PC-3 (cell line): ENCODE measurements at regions not wholly inside any gene's neighbourhood (a gene's known extent, or its start where the extent isn't known, plus 50 kb on each side); places are given as distances from the start of the nearest gene placed in this dataset.

Experiments used
- ATAC-seq: fragments of 200-7000 bp; cut with Tn5 transposase; 2 replicates; pipeline ENCODE4 v1.9.1; 2020; ENCODE audit warnings: mild to moderate bottlenecking, moderate library complexity
- BruUV-seq: library from RNA; stranded (reverse); fragments of 400-500 nt; replicated peaks from 2 replicates; lab custom pipeline; 2021; lab: Mats Ljungman, UMichigan
- CTCF ChIA-PET: fragments of 300-600 bp; sonication (Branson Sonifier 250); formaldehyde crosslinking; loops from one replicate; lab custom pipeline; 2022; ENCODE audit warnings: antibody characterized with exemption; lab: Charles Lee
- POLR2A ChIA-PET: fragments of 300-600 bp; sonication (Branson Sonifier 250); formaldehyde crosslinking; loops from one replicate; lab custom pipeline; 2022; ENCODE audit warnings: antibody characterized with exemption; ENCODE audit not compliant: unreplicated experiment; lab: Charles Lee
- DNase-seq: peaks from one replicate; pipeline ENCODE4 v3.0.0-alpha.2; 2015
- H2AFZ ChIP-seq: fragments of 300-600 bp; sonication (generic); 2 replicates; pipeline ENCODE4 v1.6.0; 2016; ENCODE audit warnings: antibody characterized with exemption, low read length
- H3F3A ChIP-seq: fragments of 300-600 bp; sonication (generic); one replicate; pipeline ENCODE4 v1.6.0; 2017; ENCODE audit warnings: antibody characterized with exemption, low read length, control low read depth, mild to moderate bottlenecking; ENCODE audit not compliant: unreplicated experiment
- H3K27ac ChIP-seq: fragments of 300-600 bp; sonication (generic); 2 replicates; pipeline ENCODE4 v1.5.1; 2016; ENCODE audit warnings: mild to moderate bottlenecking, low read length
- H3K27me3 ChIP-seq: fragments of 300-600 bp; sonication (generic); 2 replicates; pipeline ENCODE4 v1.6.1; 2016; ENCODE audit warnings: low read length, mixed read lengths
- H3K36me3 ChIP-seq: fragments of 300-600 bp; sonication (generic); 2 replicates; pipeline ENCODE4 v1.6.1; 2016; ENCODE audit warnings: low read depth, mixed run types, low read length, mixed read lengths
- H3K4me1 ChIP-seq: fragments of 300-600 bp; sonication (generic); 2 replicates; pipeline ENCODE4 v1.5.1; 2016; ENCODE audit warnings: low read length; ENCODE audit not compliant: insufficient read depth
- H3K4me2 ChIP-seq: fragments of 300-600 bp; sonication (generic); 2 replicates; pipeline ENCODE4 v1.6.0; 2016; ENCODE audit warnings: low read length
- H3K4me3 ChIP-seq: fragments of 300-600 bp; sonication (generic); 2 replicates; pipeline ENCODE4 v1.5.1; 2016; ENCODE audit warnings: mild to moderate bottlenecking, low read length, mixed read lengths
- H3K79me2 ChIP-seq: fragments of 300-600 bp; sonication (generic); 2 replicates; pipeline ENCODE4 v1.6.1; 2017; ENCODE audit warnings: low read length, mixed read lengths
- H3K9ac ChIP-seq: fragments of 300-600 bp; sonication (generic); 2 replicates; pipeline ENCODE4 v1.6.0; 2016; ENCODE audit warnings: mild to moderate bottlenecking, low read length
- H3K9me2 ChIP-seq: fragments of 300-600 bp; sonication (generic); replicated peaks from 2 replicates; pipeline ENCODE4 v1.6.1; 2016; ENCODE audit warnings: mixed run types, low read length, mixed read lengths
- H3K9me3 ChIP-seq: fragments of 300-600 bp; sonication (generic); 2 replicates; pipeline ENCODE4 v1.6.1; 2016; ENCODE audit warnings: low read length, mixed read lengths
- H4K20me1 ChIP-seq: fragments of 300-600 bp; sonication (generic); 2 replicates; pipeline ENCODE4 v1.6.1; 2016; ENCODE audit warnings: low read length, mixed read lengths
- EZH2 ChIP-seq: fragments of 300-600 bp; sonication (generic); IDR thresholded peaks from one replicate; pipeline ENCODE4 v1.6.1; 2017; ENCODE audit warnings: antibody characterized with exemption, mild to moderate bottlenecking, low read length; ENCODE audit not compliant: unreplicated experiment
- EZH2phosphoT487 ChIP-seq: fragments of 300-600 bp; sonication (generic); IDR thresholded peaks from 2 replicates; pipeline ENCODE4 v1.6.1; 2018; ENCODE audit warnings: mild to moderate bottlenecking, antibody characterized with exemption, low read length, borderline replicate concordance
- intact Hi-C: fragments of 100-400 bp; cut with micrococcal nuclease; formaldehyde crosslinking; loops from 2 replicates; pipeline ENCODE4 v1.9.0; 2023
- TF ChIP-seq, protein P1 (sequence below): fragments of 300-600 bp; sonication (generic); conservative IDR thresholded peaks from 2 replicates; pipeline ENCODE4 v1.5.1; 2017; ENCODE audit warnings: antibody characterized with exemption, low read depth, mild to moderate bottlenecking, low read length

DNA sequence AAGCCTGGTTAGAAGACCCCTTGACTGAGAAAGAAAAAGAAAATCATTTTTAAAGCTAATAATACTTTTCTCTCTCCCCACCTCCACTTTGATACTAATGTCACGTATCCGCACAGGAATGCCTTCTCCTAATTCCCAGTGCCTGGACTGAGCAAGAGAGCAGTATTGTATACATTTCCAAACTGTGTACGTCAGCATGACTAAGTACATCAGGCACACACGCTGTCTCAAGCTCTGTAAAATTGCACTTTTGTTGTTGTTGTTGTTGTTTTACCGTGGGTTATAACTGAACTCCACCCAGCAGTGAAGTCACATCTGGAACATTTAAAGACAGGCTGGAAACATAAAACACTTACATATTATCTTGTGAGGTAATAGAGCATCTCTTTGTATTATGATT is 407.6 kb downstream of the DNAH5 start:
- intact Hi-C loops: no loop called here
- Histone ChIP-seq H3K9ac (no peak overlapping the region), H3K4me3 (no peak overlapping the region), H3K9me3 (no peaks in the 10 kb centered on the region), H2AFZ (no peak overlapping the region), H4K20me1 (no peaks in the 10 kb centered on the region), H3K36me3 (no peaks in the 10 kb centered on the region), H3K27me3 (no peaks in the 10 kb centered on the region), H3K4me2 (no peak overlapping the region), H3K27ac (no peak overlapping the region), H3K4me1 (no peaks in the 10 kb centered on the region), H3K79me2 (no peaks in the 10 kb centered on the region), H3K9me2 (no peaks in the 10 kb centered on the region), H3F3A (no peaks in the 10 kb centered on the region)
- TF ChIP-seq, protein P1, sequence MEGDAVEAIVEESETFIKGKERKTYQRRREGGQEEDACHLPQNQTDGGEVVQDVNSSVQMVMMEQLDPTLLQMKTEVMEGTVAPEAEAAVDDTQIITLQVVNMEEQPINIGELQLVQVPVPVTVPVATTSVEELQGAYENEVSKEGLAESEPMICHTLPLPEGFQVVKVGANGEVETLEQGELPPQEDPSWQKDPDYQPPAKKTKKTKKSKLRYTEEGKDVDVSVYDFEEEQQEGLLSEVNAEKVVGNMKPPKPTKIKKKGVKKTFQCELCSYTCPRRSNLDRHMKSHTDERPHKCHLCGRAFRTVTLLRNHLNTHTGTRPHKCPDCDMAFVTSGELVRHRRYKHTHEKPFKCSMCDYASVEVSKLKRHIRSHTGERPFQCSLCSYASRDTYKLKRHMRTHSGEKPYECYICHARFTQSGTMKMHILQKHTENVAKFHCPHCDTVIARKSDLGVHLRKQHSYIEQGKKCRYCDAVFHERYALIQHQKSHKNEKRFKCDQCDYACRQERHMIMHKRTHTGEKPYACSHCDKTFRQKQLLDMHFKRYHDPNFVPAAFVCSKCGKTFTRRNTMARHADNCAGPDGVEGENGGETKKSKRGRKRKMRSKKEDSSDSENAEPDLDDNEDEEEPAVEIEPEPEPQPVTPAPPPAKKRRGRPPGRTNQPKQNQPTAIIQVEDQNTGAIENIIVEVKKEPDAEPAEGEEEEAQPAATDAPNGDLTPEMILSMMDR: no peak
- no peak for TF ChIP-seq EZH2
- POLR2A ChIA-PET: no interaction called here
- BruUV-seq: no TSS peak
- CTCF ChIA-PET: no interaction called here
- DNase-seq (no peak), ATAC-seq (no peak)

DNA sequence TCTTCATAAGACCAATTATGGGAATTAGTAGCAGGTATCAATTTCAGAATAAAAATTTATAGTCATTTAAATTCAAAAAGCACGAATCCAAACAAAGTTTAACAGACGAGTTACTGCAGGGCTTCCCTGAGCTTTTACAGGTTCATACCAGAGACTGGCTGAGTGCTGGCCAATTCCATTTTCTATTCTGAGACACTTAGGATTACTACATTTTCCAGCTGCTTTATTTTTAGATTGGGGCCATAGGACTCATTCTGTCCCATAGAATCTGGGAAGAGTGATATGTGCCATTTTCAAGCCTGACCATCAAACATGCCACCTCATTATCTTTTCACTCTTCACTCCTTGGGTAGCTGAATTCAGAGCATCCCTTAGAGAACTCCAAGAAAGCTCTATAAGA is 410.7 kb downstream of the DNAH5 start:
- Histone ChIP-seq H3K4me2 (no peak overlapping the region), H3K36me3 (no peaks in the 10 kb centered on the region), H3F3A (no peaks in the 10 kb centered on the region), H3K4me3 (no peak overlapping the region), H3K4me1 (no peaks in the 10 kb centered on the region), H4K20me1 (no peaks in the 10 kb centered on the region), H3K9ac (no peak overlapping the region), H3K79me2 (no peaks in the 10 kb centered on the region), H3K27me3 (no peaks in the 10 kb centered on the region), H3K9me2 (no peaks in the 10 kb centered on the region), H3K27ac (no peak overlapping the region), H3K9me3 (no peaks in the 10 kb centered on the region), H2AFZ (no peak overlapping the region)
- ChIA-PET POLR2A (no interaction called here), CTCF (no interaction called here)
- intact Hi-C loops: no loop called here
- TF ChIP-seq EZH2phosphoT487: no peak
- TF ChIP-seq, protein P1: no peak
- TF ChIP-seq EZH2: no peak
- no peak for DNase-seq
- no peak for ATAC-seq
- BruUV-seq: no TSS peak

DNA sequence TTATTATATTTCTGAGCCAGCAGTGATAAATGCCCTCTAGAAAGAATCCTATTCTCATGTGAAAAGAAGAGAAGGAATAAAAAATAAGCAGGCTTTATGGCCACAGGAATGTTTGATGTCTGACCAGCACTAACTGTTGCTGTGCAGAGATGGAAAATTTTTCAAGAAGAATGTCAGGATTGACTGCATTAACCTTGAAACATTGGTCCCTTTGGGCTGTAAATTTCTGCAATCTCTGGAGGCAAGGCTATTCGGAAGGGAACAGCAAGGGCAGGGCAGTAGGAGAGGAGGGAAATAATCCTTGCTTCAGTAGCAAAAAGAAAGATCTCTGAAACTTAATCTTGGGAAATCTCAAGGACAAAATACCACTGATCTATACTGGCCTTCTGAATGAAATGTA is 415.2 kb downstream of the DNAH5 start:
- H3K27me3 ChIP-seq: no peaks in the 10 kb centered on the region
- CTCF ChIA-PET: no interaction called here
- no peaks in the 10 kb centered on the region for H3K4me1 ChIP-seq
- H3K9ac ChIP-seq: no peak overlapping the region
- no peaks in the 10 kb centered on the region for H3K9me2 ChIP-seq
- no peaks in the 10 kb centered on the region for H4K20me1 ChIP-seq
- H3K4me2 ChIP-seq: no peak overlapping the region
- no peak overlapping the region for H3K4me3 ChIP-seq
- no peaks in the 10 kb centered on the region for H3K9me3 ChIP-seq
- TF ChIP-seq, protein P1: no peak
- TF ChIP-seq EZH2 (no peak), EZH2phosphoT487 (no peak)
- POLR2A ChIA-PET: no interaction called here
- no peak overlapping the region for H3K27ac ChIP-seq
- ATAC-seq: no peak
- no peaks in the 10 kb centered on the region for H3K36me3 ChIP-seq
- no peaks in the 10 kb centered on the region for H3K79me2 ChIP-seq
- no peak overlapping the region for H2AFZ ChIP-seq
- intact Hi-C loops: no loop called here
- DNase-seq: no peak
- no peaks in the 10 kb centered on the region for H3F3A ChIP-seq
- BruUV-seq: no TSS peak
